WTC11 (cell line): ENCODE measurements at regions not wholly inside any gene's neighbourhood (a gene's known extent, or its start where the extent isn't known, plus 50 kb on each side); places are given as distances from the start of the nearest gene placed in this dataset.

Experiments used
- CTCF ChIP-seq: fragments of 200-600 bp; IDR thresholded peaks from 2 replicates; pipeline ENCODE4 v1.8.0; 2022; ENCODE audit warnings: antibody characterized with exemption
- ETV6 ChIP-seq: sonication (generic); formaldehyde crosslinking; IDR thresholded peaks from 2 replicates; pipeline ENCODE4 v1.8.1; 2022; ENCODE audit warnings: mild to moderate bottlenecking, missing genetic modification reagents
- MLX ChIP-seq: sonication (generic); formaldehyde crosslinking; IDR thresholded peaks from 2 replicates; pipeline ENCODE4 v1.8.1; 2023; ENCODE audit warnings: mild to moderate bottlenecking, missing genetic modification reagents, moderate library complexity
- STAT6 ChIP-seq: sonication (generic); formaldehyde crosslinking; conservative IDR thresholded peaks from 2 replicates; pipeline ENCODE4 v1.8.1; 2023; ENCODE audit warnings: mild to moderate bottlenecking, low read depth, missing genetic modification reagents, moderate library complexity
- USF2 ChIP-seq: sonication (generic); formaldehyde crosslinking; IDR thresholded peaks from 2 replicates; pipeline ENCODE4 v1.8.1; 2023; ENCODE audit warnings: mild to moderate bottlenecking, missing genetic modification reagents, moderate library complexity

- TF ChIP-seq STAT6 (CRISPR knock-in tag) (no peak), ETV6 (CRISPR knock-in tag) (no peak), MLX (CRISPR knock-in tag) (no peak), CTCF (no peak), USF2 (CRISPR knock-in tag) (no peak)
These were observed 612.9 kb upstream of the TLE4 start for GRCh38 chr9:78958892-78959291.
